Bronchial epithelial cell (primary cell): ENCODE measurements at regions not wholly inside any gene's neighbourhood (a gene's known extent, or its start where the extent isn't known, plus 50 kb on each side); places are given as distances from the start of the nearest gene placed in this dataset.

Experiments
- DNase-seq: peaks from one replicate; pipeline ENCODE4 v3.0.0-alpha.2; 2010; ENCODE audit warnings: low read depth
- FAIRE-seq: peaks from 2 replicates; lab custom pipeline; 2011; peaks lifted over from hg19 to GRCh38; lab: Jason Lieb, UNC
- H3K27me3 ChIP-seq: 2 replicates; pipeline ENCODE4 v1.5.1; 2011; ENCODE audit warnings: low read length; ENCODE audit not compliant: control insufficient read depth, insufficient read depth
- H3K36me3 ChIP-seq: 2 replicates; pipeline ENCODE4 v1.5.1; 2011; ENCODE audit warnings: low read length; ENCODE audit not compliant: control insufficient read depth, insufficient read depth
- H3K4me3 ChIP-seq: 2 replicates; pipeline ENCODE4 v1.5.1; 2011; ENCODE audit warnings: mild to moderate bottlenecking, low read depth, low read length, control low read depth
- TF ChIP-seq, protein P1 (sequence below): IDR thresholded peaks from 2 replicates; pipeline ENCODE4 v1.5.1; 2011; ENCODE audit warnings: mild to moderate bottlenecking, moderate library complexity, low read length, control low read depth, inconsistent platforms; ENCODE audit not compliant: insufficient read depth, severe bottlenecking

DNA sequence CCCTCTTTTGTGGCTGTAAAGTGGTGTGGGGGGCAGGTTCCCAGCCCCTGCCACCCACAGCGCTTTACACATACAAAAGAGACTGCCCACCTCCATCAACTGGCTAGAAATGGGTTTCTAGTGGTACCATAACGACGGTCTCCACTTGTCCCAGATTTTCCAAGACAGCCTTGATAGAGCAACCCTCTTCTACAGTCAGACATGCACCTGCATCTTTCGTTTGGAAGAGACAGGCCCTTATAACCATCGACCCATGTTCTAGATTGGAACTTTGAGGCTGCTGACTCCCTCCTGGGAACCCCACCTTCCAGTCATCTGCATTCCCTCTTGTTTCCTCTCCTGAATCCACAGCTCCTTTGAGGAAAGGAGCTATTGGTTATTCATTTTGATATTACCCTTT lies 63.1 kb downstream of the GSX1 start:
- Histone ChIP-seq H3K36me3 (no peaks in the 10 kb centered on the region), H3K4me3 (no peak overlapping the region), H3K27me3 (peaks cover 4% of the 10 kb centered on the region)
- TF ChIP-seq, protein P1, sequence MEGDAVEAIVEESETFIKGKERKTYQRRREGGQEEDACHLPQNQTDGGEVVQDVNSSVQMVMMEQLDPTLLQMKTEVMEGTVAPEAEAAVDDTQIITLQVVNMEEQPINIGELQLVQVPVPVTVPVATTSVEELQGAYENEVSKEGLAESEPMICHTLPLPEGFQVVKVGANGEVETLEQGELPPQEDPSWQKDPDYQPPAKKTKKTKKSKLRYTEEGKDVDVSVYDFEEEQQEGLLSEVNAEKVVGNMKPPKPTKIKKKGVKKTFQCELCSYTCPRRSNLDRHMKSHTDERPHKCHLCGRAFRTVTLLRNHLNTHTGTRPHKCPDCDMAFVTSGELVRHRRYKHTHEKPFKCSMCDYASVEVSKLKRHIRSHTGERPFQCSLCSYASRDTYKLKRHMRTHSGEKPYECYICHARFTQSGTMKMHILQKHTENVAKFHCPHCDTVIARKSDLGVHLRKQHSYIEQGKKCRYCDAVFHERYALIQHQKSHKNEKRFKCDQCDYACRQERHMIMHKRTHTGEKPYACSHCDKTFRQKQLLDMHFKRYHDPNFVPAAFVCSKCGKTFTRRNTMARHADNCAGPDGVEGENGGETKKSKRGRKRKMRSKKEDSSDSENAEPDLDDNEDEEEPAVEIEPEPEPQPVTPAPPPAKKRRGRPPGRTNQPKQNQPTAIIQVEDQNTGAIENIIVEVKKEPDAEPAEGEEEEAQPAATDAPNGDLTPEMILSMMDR, result no peak
- DNase-seq (no peak), FAIRE-seq (no peak)

GRCh38 chr13:27857282-27857681 lies 62.5 kb upstream of the PDX1 start:
- Histone ChIP-seq H3K36me3 (no peaks in the 10 kb centered on the region), H3K4me3 (no peak overlapping the region), H3K27me3 (peaks cover 4% of the 10 kb centered on the region)
- FAIRE-seq, result no peak
- TF ChIP-seq, protein P1, result no peak
- DNase-seq, result no peak

- Histone ChIP-seq H3K27me3 (peaks cover 1% of the 10 kb centered on the region), H3K4me3 (no peak overlapping the region), H3K36me3 (no peaks in the 10 kb centered on the region)
- TF ChIP-seq, protein P1, result no peak
- FAIRE-seq (no peak), DNase-seq (no peak)
Measured at GRCh38 chr13:27858046-27858445, 61.8 kb upstream of the PDX1 start.

GRCh38 chr13:27860743-27861142 lies 59.1 kb upstream of the PDX1 start:
- TF ChIP-seq, protein P1, result no peak
- no peak overlapping the region for H3K4me3 ChIP-seq
- H3K36me3 ChIP-seq, result no peaks in the 10 kb centered on the region
- no peaks in the 10 kb centered on the region for H3K27me3 ChIP-seq
- DNase-seq, result no peak
- no peak for FAIRE-seq

DNA sequence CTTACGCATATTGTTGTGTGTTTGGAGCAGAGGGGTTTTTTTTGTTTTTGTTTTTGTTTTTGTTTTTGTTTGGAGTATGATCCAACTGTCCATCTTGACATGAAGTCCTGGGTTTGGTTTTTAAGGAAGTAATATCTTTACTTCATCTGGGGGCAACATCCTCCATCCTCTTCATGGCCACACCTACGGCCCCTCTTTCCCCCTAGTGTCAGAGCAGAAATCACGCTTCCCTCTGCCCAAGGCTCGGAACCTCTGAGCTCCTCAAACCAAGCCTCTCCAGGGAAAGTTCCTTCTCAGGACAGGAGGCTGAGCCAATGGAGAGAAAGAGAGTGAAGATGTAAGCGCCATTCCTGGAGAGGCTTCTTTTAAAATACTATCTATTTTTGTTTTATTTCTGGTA lies 58.6 kb upstream of the PDX1 start:
- TF ChIP-seq, protein P1, result no peak
- no peaks in the 10 kb centered on the region for H3K27me3 ChIP-seq
- no peaks in the 10 kb centered on the region for H3K36me3 ChIP-seq
- DNase-seq, result no peak
- FAIRE-seq, result no peak
- no peak overlapping the region for H3K4me3 ChIP-seq
